PFSK-1 (cell line): ENCODE measurements at regions not wholly inside any gene's neighbourhood (a gene's known extent, or its start where the extent isn't known, plus 50 kb on each side); places are given as distances from the start of the nearest gene placed in this dataset.

Experiments used
- FOXP2 ChIP-seq: optimal IDR thresholded peaks from 2 replicates; pipeline ENCODE3; 2011; ENCODE audit warnings: borderline replicate concordance, control low read depth, inconsistent platforms; ENCODE audit not compliant: insufficient read depth; ENCODE audit errors: extremely low read length, extremely low read depth
- POLR2AphosphoS5 ChIP-seq: IDR thresholded peaks from 2 replicates; pipeline ENCODE4 v1.6.1; 2012; ENCODE audit warnings: low read depth, mild to moderate bottlenecking, control low read depth, low read length, moderate library complexity
- REST ChIP-seq, 2 experiments: IDR thresholded peaks; 2 replicates each; pipeline versions ENCODE4 v1.6.1 to v1.8.0; 2011 to 2012; ENCODE audit warnings: low read depth in 2 of 2, low read length in 2 of 2, control low read depth in 1 of 2, inconsistent platforms in 1 of 2, mild to moderate bottlenecking in 1 of 2, moderate library complexity in 1 of 2; ENCODE audit not compliant: insufficient read depth in 1 of 2
- SIN3A ChIP-seq: IDR thresholded peaks from 2 replicates; pipeline ENCODE4 v1.6.1; 2012; ENCODE audit warnings: mild to moderate bottlenecking, low read length, moderate library complexity, borderline replicate concordance; ENCODE audit not compliant: insufficient read depth
- TAF1 ChIP-seq: IDR thresholded peaks from 2 replicates; pipeline ENCODE4 v1.6.1; 2012; ENCODE audit warnings: low read length, control low read depth, borderline replicate concordance; ENCODE audit not compliant: insufficient read depth

- TF ChIP-seq POLR2AphosphoS5 (no peak), FOXP2 (no peak), SIN3A (no peak), TAF1 (no peak), REST (IDR thresholded peaks at IDR 0.05; ENCODE audit: insufficient read depth in 1 of 2, low read depth in 2 of 2, low read length in 2 of 2) (no peak)
These were observed 107.6 kb upstream of the SGIP1 start for GRCh38 chr1:66426239-66426853.

- TF ChIP-seq FOXP2 (no peak), REST (IDR thresholded peaks at IDR 0.05; ENCODE audit: insufficient read depth in 1 of 2, low read depth in 2 of 2, low read length in 2 of 2) (no peak), SIN3A (no peak)
These were observed 102.0 kb upstream of the SGIP1 start for GRCh38 chr1:66431999-66432398.

- TF ChIP-seq FOXP2 (no peak), TAF1 (no peak), POLR2AphosphoS5 (no peak), REST (IDR thresholded peaks at IDR 0.05; ENCODE audit: insufficient read depth in 1 of 2, low read depth in 2 of 2, low read length in 2 of 2) (no peak), SIN3A (no peak)
These were observed 100.3 kb upstream of the SGIP1 start for GRCh38 chr1:66433611-66434010.

GRCh38 chr1:66434096-66434495 is 99.9 kb upstream of the SGIP1 start:
- TF ChIP-seq POLR2AphosphoS5, result no peak
- TF ChIP-seq SIN3A, result no peak
- TF ChIP-seq FOXP2, result no peak
- no peak for TF ChIP-seq REST (IDR thresholded peaks at IDR 0.05; ENCODE audit: insufficient read depth in 1 of 2, low read depth in 2 of 2, low read length in 2 of 2)
- TF ChIP-seq TAF1, result no peak

- TF ChIP-seq FOXP2 (no peak), SIN3A (no peak), POLR2AphosphoS5 (no peak), REST (IDR thresholded peaks at IDR 0.05; ENCODE audit: insufficient read depth in 1 of 2, low read depth in 2 of 2, low read length in 2 of 2) (no peak), TAF1 (no peak)
These were observed 98.4 kb upstream of the SGIP1 start for GRCh38 chr1:66435541-66435940.
